ENCODE measurements at regions not wholly inside any gene's neighbourhood (a gene's known extent, or its start where the extent isn't known, plus 50 kb on each side); places are given as distances from the start of the nearest gene placed in this dataset.

GRCh38 chr22:27461470-27461869, 340.1 kb downstream of the MN1 start:
- Histone ChIP-seq H3K27me3 (ENCODE audit: control insufficient read depth, insufficient read depth, low read length) (no peaks in the 10 kb centered on the region), H3K4me3 (ENCODE audit: low read depth, low read length) (no peak overlapping the region), H3K36me3 (ENCODE audit: control insufficient read depth, insufficient read depth, low read length) (no peaks in the 10 kb centered on the region)
- no peak for TF ChIP-seq CTCF (IDR thresholded peaks at IDR 0.05; ENCODE audit: insufficient read depth, low read length, poor library complexity, severe bottlenecking)
- peak; percentile 91 for DNase-seq (ENCODE audit: low read depth)

DNA sequence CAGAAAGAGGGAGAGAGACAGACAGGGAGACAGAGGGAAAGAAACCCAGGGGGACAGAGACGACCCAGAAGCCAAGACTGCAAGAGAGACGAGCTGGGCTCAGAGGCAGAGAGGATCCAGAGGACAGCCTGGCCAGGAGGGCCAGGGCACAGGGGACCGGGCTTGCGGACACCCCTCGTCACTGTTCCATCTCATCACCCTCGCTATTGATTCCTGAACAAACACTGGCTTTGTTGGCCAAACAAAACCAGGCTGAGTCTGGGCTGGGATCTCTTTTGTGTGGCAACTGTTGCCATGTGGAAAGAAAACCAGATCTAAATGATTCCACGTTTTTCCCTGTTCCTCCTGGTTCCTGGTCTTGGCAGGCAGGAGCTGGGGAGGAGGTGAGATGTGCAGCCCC, 339.4 kb downstream of the MN1 start:
- Histone ChIP-seq H3K36me3 (ENCODE audit: control insufficient read depth, insufficient read depth, low read length) (no peaks in the 10 kb centered on the region), H3K4me3 (ENCODE audit: low read depth, low read length) (no peak overlapping the region), H3K27me3 (ENCODE audit: control insufficient read depth, insufficient read depth, low read length) (no peaks in the 10 kb centered on the region)
- no peak for TF ChIP-seq CTCF (IDR thresholded peaks at IDR 0.05; ENCODE audit: insufficient read depth, low read length, poor library complexity, severe bottlenecking)
- no peak for DNase-seq (ENCODE audit: low read depth)

- no peak for TF ChIP-seq CTCF (IDR thresholded peaks at IDR 0.05; ENCODE audit: insufficient read depth, low read length, poor library complexity, severe bottlenecking)
- no peak for DNase-seq (ENCODE audit: low read depth)
Observed at GRCh38 chr22:27463121-27463660, 338.4 kb downstream of the MN1 start.

DNA sequence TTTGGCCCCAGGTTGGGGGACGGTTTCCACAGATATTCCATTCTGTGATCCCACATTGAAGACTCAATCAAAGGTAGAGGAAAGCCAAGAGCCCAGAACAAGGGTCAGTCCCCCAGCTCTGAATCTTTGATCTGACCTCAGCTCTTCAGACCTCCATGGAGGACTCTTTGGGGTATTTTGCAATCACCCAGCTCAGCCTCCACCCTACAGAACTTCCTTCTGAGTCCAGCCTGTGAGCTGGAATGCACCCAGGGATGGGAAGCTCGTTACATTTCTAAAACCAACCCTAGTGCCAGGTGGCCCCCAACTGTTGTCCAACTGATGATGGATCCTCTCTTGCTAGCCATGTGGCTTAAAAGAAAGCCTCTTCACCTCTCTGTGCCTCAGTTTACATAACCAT, 335.3 kb downstream of the MN1 start:
- no peak for TF ChIP-seq CTCF (IDR thresholded peaks at IDR 0.05; ENCODE audit: insufficient read depth, low read length, poor library complexity, severe bottlenecking)
- Histone ChIP-seq H3K27me3 (ENCODE audit: control insufficient read depth, insufficient read depth, low read length) (no peaks in the 10 kb centered on the region), H3K36me3 (ENCODE audit: control insufficient read depth, insufficient read depth, low read length) (no peaks in the 10 kb centered on the region), H3K4me3 (ENCODE audit: low read depth, low read length) (no peak overlapping the region)
- no peak for DNase-seq (ENCODE audit: low read depth)

More at GRCh38 chr22:27463121-27463660, 338.4 kb downstream of the MN1 start:
- Histone ChIP-seq H3K27me3 (ENCODE audit: control insufficient read depth, insufficient read depth, low read length) (no peaks in the 10 kb centered on the region), H3K4me3 (ENCODE audit: low read depth, low read length) (no peak overlapping the region), H3K36me3 (ENCODE audit: control insufficient read depth, insufficient read depth, low read length) (no peaks in the 10 kb centered on the region)

- no peak for DNase-seq (ENCODE audit: low read depth)
- H3K4me3 ChIP-seq (ENCODE audit: low read depth, low read length) = no peak overlapping the region
- TF ChIP-seq CTCF (IDR thresholded peaks at IDR 0.05; ENCODE audit: insufficient read depth, low read length, poor library complexity, severe bottlenecking) = no peak
Observed at GRCh38 chr22:27466778-27467438, 334.6 kb downstream of the MN1 start.

GRCh38 chr22:27467711-27468110, 333.8 kb downstream of the MN1 start:
- TF ChIP-seq CTCF (IDR thresholded peaks at IDR 0.05; ENCODE audit: insufficient read depth, low read length, poor library complexity, severe bottlenecking) = no peak
- H3K4me3 ChIP-seq (ENCODE audit: low read depth, low read length) = no peak overlapping the region
- no peak for DNase-seq (ENCODE audit: low read depth)
- H3K27me3 ChIP-seq (ENCODE audit: control insufficient read depth, insufficient read depth, low read length) = no peaks in the 10 kb centered on the region
- no peaks in the 10 kb centered on the region for H3K36me3 ChIP-seq (ENCODE audit: control insufficient read depth, insufficient read depth, low read length)

More at GRCh38 chr22:27466778-27467438, 334.6 kb downstream of the MN1 start:
- H3K36me3 ChIP-seq (ENCODE audit: control insufficient read depth, insufficient read depth, low read length) = no peaks in the 10 kb centered on the region
- no peaks in the 10 kb centered on the region for H3K27me3 ChIP-seq (ENCODE audit: control insufficient read depth, insufficient read depth, low read length)

Measured in kidney epithelial cell (primary cell).